ENCODE measurements at regions not wholly inside any gene's neighbourhood (a gene's known extent, or its start where the extent isn't known, plus 50 kb on each side); places are given as distances from the start of the nearest gene placed in this dataset.

DNA sequence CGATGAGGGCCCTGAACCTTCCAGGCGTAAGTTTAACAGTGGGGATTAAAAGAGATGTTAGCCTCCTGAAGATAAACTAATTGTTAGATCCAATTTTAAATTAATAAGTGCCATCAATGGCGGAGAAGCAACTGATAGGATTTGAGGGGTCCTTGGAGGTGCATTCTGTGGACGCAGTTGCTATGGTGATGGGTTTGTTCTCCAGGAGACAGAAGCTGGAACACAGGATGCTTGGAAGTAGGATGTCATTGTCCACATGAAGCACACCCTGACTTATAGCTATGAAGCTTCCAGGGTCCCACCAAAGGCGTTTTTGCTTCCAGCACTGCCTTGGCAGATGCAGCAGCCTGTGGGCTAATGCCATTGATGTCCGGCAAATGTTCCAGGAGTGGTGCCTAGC is 331.0 kb upstream of the IL12A start:
- TF ChIP-seq EZH2phosphoT487 (IDR thresholded peaks at IDR 0.05; ENCODE audit: borderline replicate concordance, low read length), result no peak
- TF ChIP-seq, protein P1, sequence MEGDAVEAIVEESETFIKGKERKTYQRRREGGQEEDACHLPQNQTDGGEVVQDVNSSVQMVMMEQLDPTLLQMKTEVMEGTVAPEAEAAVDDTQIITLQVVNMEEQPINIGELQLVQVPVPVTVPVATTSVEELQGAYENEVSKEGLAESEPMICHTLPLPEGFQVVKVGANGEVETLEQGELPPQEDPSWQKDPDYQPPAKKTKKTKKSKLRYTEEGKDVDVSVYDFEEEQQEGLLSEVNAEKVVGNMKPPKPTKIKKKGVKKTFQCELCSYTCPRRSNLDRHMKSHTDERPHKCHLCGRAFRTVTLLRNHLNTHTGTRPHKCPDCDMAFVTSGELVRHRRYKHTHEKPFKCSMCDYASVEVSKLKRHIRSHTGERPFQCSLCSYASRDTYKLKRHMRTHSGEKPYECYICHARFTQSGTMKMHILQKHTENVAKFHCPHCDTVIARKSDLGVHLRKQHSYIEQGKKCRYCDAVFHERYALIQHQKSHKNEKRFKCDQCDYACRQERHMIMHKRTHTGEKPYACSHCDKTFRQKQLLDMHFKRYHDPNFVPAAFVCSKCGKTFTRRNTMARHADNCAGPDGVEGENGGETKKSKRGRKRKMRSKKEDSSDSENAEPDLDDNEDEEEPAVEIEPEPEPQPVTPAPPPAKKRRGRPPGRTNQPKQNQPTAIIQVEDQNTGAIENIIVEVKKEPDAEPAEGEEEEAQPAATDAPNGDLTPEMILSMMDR (IDR thresholded peaks at IDR 0.05; ENCODE audit: low read depth, low read length, poor library complexity, severe bottlenecking), result no peak

Measured in DOHH2 (cell line).